Right lobe of liver (tissue), 6 donors: ENCODE measurements at regions not wholly inside any gene's neighbourhood (a gene's known extent, or its start where the extent isn't known, plus 50 kb on each side); places are given as distances from the start of the nearest gene placed in this dataset.
"Not testable (repeated sequence)": the region's sequence is repeated elsewhere in the genome, so short reads cannot be mapped to it uniquely, and the experiment has no call there.

ENCODE experiments used
- ATAC-seq, 4 donors: fragments of 200-7000 bp; cut with Tn5 transposase; one replicate each; pipeline ENCODE4 v1.9.1; 2020; ENCODE audit warnings: mild to moderate bottlenecking in 4 of 4, moderate library complexity in 4 of 4
- DNase-seq, 3 donors: peaks; one replicate each; pipeline ENCODE4 v3.0.0-alpha.2; 2020
- H3K27ac ChIP-seq, 3 donors: fragments of 200-600 bp; one replicate each; pipeline ENCODE4 v1.8.0; 2022
- H3K27me3 ChIP-seq, 2 donors: fragments of 200-600 bp; one replicate each; pipeline ENCODE4 v1.8.0; 2022
- H3K36me3 ChIP-seq, 4 donors: fragments of 200-600 bp; sonication (generic) in 1 of 4; one replicate each; pipeline versions ENCODE4 v1.5.1 to v1.8.0; 2017 to 2022; ENCODE audit warnings: control low read depth in 1 of 4
- H3K4me1 ChIP-seq, 4 donors: fragments of 200-600 bp; sonication (generic) in 1 of 4; one replicate each; pipeline versions ENCODE4 v1.5.1 to v1.8.0; 2017 to 2022; ENCODE audit warnings: control low read depth in 1 of 4
- H3K4me3 ChIP-seq, 3 donors: fragments of 200-600 bp; one replicate each; pipeline ENCODE4 v1.8.0; 2022
- H3K9me3 ChIP-seq, 4 donors: fragments of 200-600 bp; sonication (generic) in 1 of 4; one replicate each; pipeline versions ENCODE4 v1.5.1 to v1.8.0; 2017 to 2022; ENCODE audit warnings: control low read depth in 1 of 4
- POLR2A ChIP-seq: fragments of 450-650 bp; IDR thresholded peaks from one replicate; pipeline ENCODE4 v1.6.1; 2017; ENCODE audit warnings: antibody characterized with exemption, mild to moderate bottlenecking
- WGBS: methylation state at CpG from one replicate; pipeline ENCODE4 v1.1.6; 2018; ENCODE audit warnings: low coverage, low lambda C conversion rate; ENCODE audit not compliant: insufficient coverage; ENCODE audit errors: missing lambda C conversion rate; 5-methylcytosine and 5-hydroxymethylcytosine counted together
- intact Hi-C, 2 donors: fragments of 100-400 bp; cut with DNase I; formaldehyde crosslinking; loops; one replicate each; pipeline versions ENCODE4 v1.11.2 to v1.14.1; 2022
- TF ChIP-seq, protein P1 (sequence below), 4 donors: fragments of 200-600 bp in 3 of 4; fragments of 450-650 bp in 1 of 4; IDR thresholded peaks; one replicate each; pipeline versions ENCODE4 v1.5.1 to v1.8.0; 2016 to 2022; ENCODE audit warnings: antibody characterized with exemption in 4 of 4, mild to moderate bottlenecking in 2 of 4
- donor health status: DM: no; HTN: yes; CAD: no.
- donor health status: DM: no; HTN: no; CAD: no.
- donor health status: DM: no; HTN: no; CAD: no.
- donor health status: DM: no; HTN: yes; CAD: no.
- donor health status: DM: no; HTN: yes; CAD: no.

- H3K9me3 ChIP-seq, result no peaks in the 10 kb centered on the region
- H3K4me3 ChIP-seq, result no peak overlapping the region
- H3K27me3 ChIP-seq, result no peaks in the 10 kb centered on the region
- no peak overlapping the region for H3K27ac ChIP-seq
- intact Hi-C loops, result no loop called here
- no peak for TF ChIP-seq POLR2A
- TF ChIP-seq, protein P1, sequence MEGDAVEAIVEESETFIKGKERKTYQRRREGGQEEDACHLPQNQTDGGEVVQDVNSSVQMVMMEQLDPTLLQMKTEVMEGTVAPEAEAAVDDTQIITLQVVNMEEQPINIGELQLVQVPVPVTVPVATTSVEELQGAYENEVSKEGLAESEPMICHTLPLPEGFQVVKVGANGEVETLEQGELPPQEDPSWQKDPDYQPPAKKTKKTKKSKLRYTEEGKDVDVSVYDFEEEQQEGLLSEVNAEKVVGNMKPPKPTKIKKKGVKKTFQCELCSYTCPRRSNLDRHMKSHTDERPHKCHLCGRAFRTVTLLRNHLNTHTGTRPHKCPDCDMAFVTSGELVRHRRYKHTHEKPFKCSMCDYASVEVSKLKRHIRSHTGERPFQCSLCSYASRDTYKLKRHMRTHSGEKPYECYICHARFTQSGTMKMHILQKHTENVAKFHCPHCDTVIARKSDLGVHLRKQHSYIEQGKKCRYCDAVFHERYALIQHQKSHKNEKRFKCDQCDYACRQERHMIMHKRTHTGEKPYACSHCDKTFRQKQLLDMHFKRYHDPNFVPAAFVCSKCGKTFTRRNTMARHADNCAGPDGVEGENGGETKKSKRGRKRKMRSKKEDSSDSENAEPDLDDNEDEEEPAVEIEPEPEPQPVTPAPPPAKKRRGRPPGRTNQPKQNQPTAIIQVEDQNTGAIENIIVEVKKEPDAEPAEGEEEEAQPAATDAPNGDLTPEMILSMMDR (IDR thresholded peaks at IDR 0.05), result no peak
- DNase-seq, result no peak
- H3K4me1 ChIP-seq, result no peaks in the 10 kb centered on the region
- H3K36me3 ChIP-seq, result no peaks in the 10 kb centered on the region
- WGBS, result 52% methylated on average over 4 of the region's 4 CpGs
- ATAC-seq, result no peak
These were observed 110.6 kb upstream of the MB21D2 start for GRCh38 chr3:193028258-193028657.

DNA sequence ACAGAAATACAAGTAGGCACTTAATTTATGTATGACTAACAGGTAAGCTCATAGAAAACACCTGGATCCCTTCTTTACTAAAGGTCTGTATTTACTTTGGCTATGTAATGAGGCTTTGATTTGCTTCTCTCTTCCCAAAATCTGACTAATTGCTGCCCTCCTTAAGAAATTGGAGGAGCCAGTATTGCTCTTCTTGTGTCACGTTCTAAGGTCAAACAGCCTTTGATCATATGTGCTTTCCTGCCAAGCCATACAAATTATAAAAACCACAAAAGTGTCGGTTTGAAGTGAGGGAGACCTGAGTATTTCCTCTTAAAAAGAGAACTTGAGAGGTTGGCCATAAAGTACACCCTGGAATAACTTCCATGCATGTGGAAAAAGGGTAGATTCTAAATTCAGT is 112.1 kb upstream of the MB21D2 start:
- DNase-seq, result no peak
- intact Hi-C loops, result no loop called here
- no peak for ATAC-seq

DNA sequence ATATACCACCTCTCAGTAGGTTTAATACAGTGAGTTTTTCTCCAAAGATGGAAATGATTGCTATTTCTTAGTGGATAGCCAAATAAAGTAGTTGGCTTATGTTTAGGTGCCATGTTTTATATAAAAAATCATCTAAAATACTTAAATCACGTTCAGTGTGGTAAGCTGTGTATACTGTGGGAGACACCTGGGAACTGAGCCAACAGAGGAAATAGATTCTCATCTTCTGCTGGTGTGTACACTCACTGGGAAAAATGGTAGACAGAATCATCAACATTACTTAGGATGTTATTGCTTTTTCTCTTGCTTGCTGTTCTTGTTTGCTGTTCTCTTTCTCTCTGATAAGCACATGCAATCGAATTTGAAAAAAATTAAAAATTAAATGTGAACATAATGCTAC is 112.6 kb upstream of the MB21D2 start:
- 17% methylated on average over 2 of the region's 2 CpGs for WGBS
- DNase-seq, result no peak
- TF ChIP-seq, protein P1 (IDR thresholded peaks at IDR 0.05), result no peak
- TF ChIP-seq POLR2A, result no peak
- no peaks in the 10 kb centered on the region for H3K27me3 ChIP-seq
- no peaks in the 10 kb centered on the region for H3K4me1 ChIP-seq
- H3K27ac ChIP-seq, result no peak overlapping the region
- no peaks in the 10 kb centered on the region for H3K9me3 ChIP-seq
- no peaks in the 10 kb centered on the region for H3K36me3 ChIP-seq
- no peak for ATAC-seq
- no peak overlapping the region for H3K4me3 ChIP-seq
- intact Hi-C loops, result no loop called here

More for the DNA sequence above, 112.1 kb upstream of the MB21D2 start:
- Histone ChIP-seq H3K36me3 (no peaks in the 10 kb centered on the region), H3K27ac (no peak overlapping the region), H3K4me1 (no peaks in the 10 kb centered on the region), H3K9me3 (no peaks in the 10 kb centered on the region), H3K4me3 (no peak overlapping the region), H3K27me3 (no peaks in the 10 kb centered on the region)
- 8% methylated on average over 2 of the region's 2 CpGs for WGBS
- TF ChIP-seq, protein P1 (IDR thresholded peaks at IDR 0.05), result no peak
- TF ChIP-seq POLR2A, result no peak

- Histone ChIP-seq H3K27ac (no peak overlapping the region), H3K27me3 (no peaks in the 10 kb centered on the region), H3K4me3 (no peak overlapping the region), H3K36me3 (no peaks in the 10 kb centered on the region), H3K9me3 (no peaks in the 10 kb centered on the region), H3K4me1 (no peaks in the 10 kb centered on the region)
- ATAC-seq, result no peak
- DNase-seq, result no peak
- TF ChIP-seq POLR2A, result no peak
- TF ChIP-seq, protein P1 (IDR thresholded peaks at IDR 0.05), result no peak
- WGBS, result 24% methylated on average over 2 of the region's 2 CpGs
- intact Hi-C loops, result no loop called here
These were observed 114.3 kb upstream of the MB21D2 start for GRCh38 chr3:193031911-193032310.

- no peak for TF ChIP-seq POLR2A
- TF ChIP-seq, protein P1 (IDR thresholded peaks at IDR 0.05), result no peak
- DNase-seq (no peak), ATAC-seq (no peak)
- H3K27me3 ChIP-seq, result no peaks in the 10 kb centered on the region
- H3K4me1 ChIP-seq, result no peaks in the 10 kb centered on the region
- H3K27ac ChIP-seq, result no peak overlapping the region
- H3K4me3 ChIP-seq, result no peak overlapping the region
- no peaks in the 10 kb centered on the region for H3K9me3 ChIP-seq
- intact Hi-C loops, result no loop called here
- H3K36me3 ChIP-seq, result no peaks in the 10 kb centered on the region
- 54% methylated on average over 6 of the region's 7 CpGs for WGBS
These were observed 115.6 kb upstream of the MB21D2 start for GRCh38 chr3:193033226-193033780.

GRCh38 chr3:193037828-193038227 is 120.2 kb upstream of the MB21D2 start:
- H3K27ac ChIP-seq, DNase-seq, H3K4me1 ChIP-seq, intact Hi-C loops, ATAC-seq, H3K36me3 ChIP-seq, H3K4me3 ChIP-seq, H3K9me3 ChIP-seq, H3K27me3 ChIP-seq: not testable (repeated sequence)
- WGBS, result 80% methylated on average over 3 of the region's 3 CpGs
